ENCODE measurements at regions not wholly inside any gene's neighbourhood (a gene's known extent, or its start where the extent isn't known, plus 50 kb on each side); places are given as distances from the start of the nearest gene placed in this dataset.

DNA sequence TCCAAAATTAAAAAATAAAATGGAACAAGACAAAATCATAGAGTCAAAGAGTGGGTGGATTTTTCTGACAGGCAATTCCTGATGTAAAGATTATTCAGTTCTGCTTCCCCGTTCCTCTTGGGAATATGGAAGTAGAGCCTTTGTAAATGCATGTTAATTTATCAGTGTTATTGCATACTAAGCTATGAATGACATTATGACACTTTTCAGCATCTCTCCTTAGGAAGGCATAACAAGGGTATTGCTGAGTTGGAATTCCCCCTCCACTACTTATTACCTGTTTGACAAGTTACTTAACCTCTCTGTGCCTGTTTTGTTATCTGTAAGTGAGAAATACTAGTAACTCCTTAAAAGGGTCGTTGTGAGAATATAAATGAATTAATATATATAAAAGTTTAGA is 640.4 kb downstream of the LMO4 start:
- TF ChIP-seq, protein P1, sequence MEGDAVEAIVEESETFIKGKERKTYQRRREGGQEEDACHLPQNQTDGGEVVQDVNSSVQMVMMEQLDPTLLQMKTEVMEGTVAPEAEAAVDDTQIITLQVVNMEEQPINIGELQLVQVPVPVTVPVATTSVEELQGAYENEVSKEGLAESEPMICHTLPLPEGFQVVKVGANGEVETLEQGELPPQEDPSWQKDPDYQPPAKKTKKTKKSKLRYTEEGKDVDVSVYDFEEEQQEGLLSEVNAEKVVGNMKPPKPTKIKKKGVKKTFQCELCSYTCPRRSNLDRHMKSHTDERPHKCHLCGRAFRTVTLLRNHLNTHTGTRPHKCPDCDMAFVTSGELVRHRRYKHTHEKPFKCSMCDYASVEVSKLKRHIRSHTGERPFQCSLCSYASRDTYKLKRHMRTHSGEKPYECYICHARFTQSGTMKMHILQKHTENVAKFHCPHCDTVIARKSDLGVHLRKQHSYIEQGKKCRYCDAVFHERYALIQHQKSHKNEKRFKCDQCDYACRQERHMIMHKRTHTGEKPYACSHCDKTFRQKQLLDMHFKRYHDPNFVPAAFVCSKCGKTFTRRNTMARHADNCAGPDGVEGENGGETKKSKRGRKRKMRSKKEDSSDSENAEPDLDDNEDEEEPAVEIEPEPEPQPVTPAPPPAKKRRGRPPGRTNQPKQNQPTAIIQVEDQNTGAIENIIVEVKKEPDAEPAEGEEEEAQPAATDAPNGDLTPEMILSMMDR (IDR thresholded peaks at IDR 0.05; ENCODE audit: low read length) = no peak
- no peak for TF ChIP-seq EZH2 (optimal IDR thresholded peaks at IDR 0.05; ENCODE audit: low read depth, low read length)
